Esophagus squamous epithelium (tissue), 4 donors: ENCODE measurements at regions not wholly inside any gene's neighbourhood (a gene's known extent, or its start where the extent isn't known, plus 50 kb on each side); places are given as distances from the start of the nearest gene placed in this dataset.
"Not testable (repeated sequence)": the region's sequence is repeated elsewhere in the genome, so short reads cannot be mapped to it uniquely, and the experiment has no call there.

Experiments
- CTCF ChIP-seq, 6 experiments: fragments of 450-650 bp in 4 of 6; fragments of 200-600 bp in 2 of 6; sonication (generic) in 2 of 6; IDR thresholded peaks; one replicate each; pipeline ENCODE4 v1.5.1; 2016 to 2019; ENCODE audit warnings: antibody characterized with exemption in 6 of 6, mild to moderate bottlenecking in 4 of 6, moderate library complexity in 4 of 6
- POLR2A ChIP-seq, 4 donors: fragments of 450-650 bp; IDR thresholded peaks; one replicate each; pipeline ENCODE4 v1.6.1; 2017; ENCODE audit warnings: antibody characterized with exemption in 4 of 4, mild to moderate bottlenecking in 4 of 4, moderate library complexity in 3 of 4

- TF ChIP-seq CTCF, POLR2A (IDR thresholded peaks at IDR 0.05): not testable (repeated sequence)
Measured at GRCh38 chr13:54572037-54572436, 1543.4 kb downstream of the OLFM4 start.
